IMR-90 (cell line): ENCODE measurements at regions not wholly inside any gene's neighbourhood (a gene's known extent, or its start where the extent isn't known, plus 50 kb on each side); places are given as distances from the start of the nearest gene placed in this dataset.

ENCODE experiments used
- ATAC-seq: fragments of 200-7000 bp; cut with Tn5 transposase; 2 replicates; pipeline ENCODE4 v1.9.1; 2020; ENCODE audit warnings: low read depth, mild to moderate bottlenecking, moderate library complexity
- BruUV-seq: library from RNA; stranded (reverse); fragments of 400-500 nt; replicated peaks from 2 replicates; lab custom pipeline; 2021; lab: Mats Ljungman, UMichigan
- CTCF ChIA-PET: fragments of 300-600 bp; formaldehyde crosslinking; extraction: SDS; loops from one replicate; lab custom pipeline; 2021; ENCODE audit warnings: antibody characterized with exemption; lab: Yijun Ruan, JAX
- POLR2A ChIA-PET: fragments of 300-600 bp; sonication (Branson Sonifier 250); formaldehyde crosslinking; loops from one replicate; lab custom pipeline; 2022; ENCODE audit warnings: antibody characterized with exemption; ENCODE audit not compliant: unreplicated experiment; lab: Charles Lee
- DNase-seq: peaks from one replicate; pipeline ENCODE4 v3.0.0; 2013
- H2AFZ ChIP-seq: replicated peaks from 2 replicates; pipeline ENCODE3; 2013; ENCODE audit warnings: low read length, mild to moderate bottlenecking; ENCODE audit not compliant: poor library complexity
- H2AK5ac ChIP-seq: 2 replicates; pipeline ENCODE4 v1.6.1; 2013; ENCODE audit warnings: low read depth, low read length, inconsistent platforms
- H2AK9ac ChIP-seq: replicated peaks from 2 replicates; pipeline ENCODE3; 2013; ENCODE audit warnings: mild to moderate bottlenecking, low read depth, low read length, moderate library complexity; ENCODE audit not compliant: poor library complexity
- H2BK120ac ChIP-seq: 2 replicates; pipeline ENCODE4 v1.6.1; 2013; ENCODE audit warnings: low read depth, low read length, inconsistent platforms
- H2BK15ac ChIP-seq: 3 replicates; pipeline ENCODE4 v1.6.1; 2013; ENCODE audit warnings: low read depth, low read length, inconsistent platforms
- H2BK20ac ChIP-seq: 2 replicates; pipeline ENCODE4 v1.6.1; 2013; ENCODE audit warnings: low read depth, mild to moderate bottlenecking, inconsistent platforms, low read length, moderate library complexity
- H2BK5ac ChIP-seq: 2 replicates; pipeline ENCODE4 v1.6.1; 2013; ENCODE audit warnings: mild to moderate bottlenecking, low read depth, low read length, inconsistent platforms; ENCODE audit not compliant: poor library complexity, severe bottlenecking
- H3K14ac ChIP-seq: replicated peaks from 2 replicates; pipeline ENCODE4 v1.6.1; 2013; ENCODE audit warnings: low read depth, low read length, inconsistent platforms
- H3K18ac ChIP-seq: 2 replicates; pipeline ENCODE4 v1.6.1; 2013; ENCODE audit warnings: low read depth, low read length, control low read depth
- H3K23ac ChIP-seq: 2 replicates; pipeline ENCODE4 v1.6.1; 2013; ENCODE audit warnings: low read depth, low read length, inconsistent platforms
- H3K27ac ChIP-seq: 2 replicates; pipeline ENCODE4 v1.5.1; 2013; ENCODE audit warnings: mild to moderate bottlenecking, control low read depth, low read length; ENCODE audit not compliant: insufficient read depth
- H3K27me3 ChIP-seq: 2 replicates; pipeline ENCODE4 v1.6.1; 2013; ENCODE audit warnings: low read length; ENCODE audit not compliant: control insufficient read depth, insufficient read depth
- H3K36me3 ChIP-seq: 2 replicates; pipeline ENCODE4 v1.6.1; 2013; ENCODE audit warnings: low read length, mixed read lengths; ENCODE audit not compliant: control insufficient read depth, insufficient read depth
- H3K4ac ChIP-seq: 2 replicates; pipeline ENCODE4 v1.6.1; 2013; ENCODE audit warnings: low read depth, low read length, inconsistent platforms
- H3K4me1 ChIP-seq: 2 replicates; pipeline ENCODE4 v1.6.1; 2013; ENCODE audit warnings: low read length, mixed read lengths; ENCODE audit not compliant: control insufficient read depth, insufficient read depth
- H3K4me2 ChIP-seq: 2 replicates; pipeline ENCODE4 v1.6.1; 2013; ENCODE audit warnings: low read depth, mild to moderate bottlenecking, control low read depth, low read length, moderate library complexity
- H3K4me3 ChIP-seq: 2 replicates; pipeline ENCODE4 v1.5.1; 2013; ENCODE audit warnings: low read depth, mild to moderate bottlenecking, control low read depth, low read length, moderate library complexity; ENCODE audit not compliant: insufficient read depth
- H3K56ac ChIP-seq: 2 replicates; pipeline ENCODE4 v1.6.1; 2013; ENCODE audit warnings: low read length, inconsistent platforms; ENCODE audit not compliant: insufficient read depth; ENCODE audit errors: extremely low read depth
- H3K79me1 ChIP-seq, 2 experiments: 2 replicates each; pipeline ENCODE4 v1.6.1; 2013; ENCODE audit warnings: low read length in 2 of 2, inconsistent platforms in 1 of 2, low read depth in 1 of 2
- H3K9ac ChIP-seq: 2 replicates; pipeline ENCODE4 v1.6.1; 2013; ENCODE audit warnings: low read depth, low read length, control low read depth
- H3K9me1 ChIP-seq: 2 replicates; pipeline ENCODE4 v1.6.1; 2013; ENCODE audit warnings: low read length, inconsistent platforms; ENCODE audit not compliant: insufficient read depth
- H3K9me3 ChIP-seq: 2 replicates; pipeline ENCODE4 v1.6.1; 2013; ENCODE audit warnings: low read length; ENCODE audit not compliant: control insufficient read depth, insufficient read depth
- H4K20me1 ChIP-seq: 2 replicates; pipeline ENCODE4 v1.6.1; 2013; ENCODE audit warnings: low read length, inconsistent platforms; ENCODE audit not compliant: insufficient read depth
- H4K5ac ChIP-seq: 2 replicates; pipeline ENCODE4 v1.6.1; 2013; ENCODE audit warnings: mild to moderate bottlenecking, low read depth, low read length, control low read depth
- H4K8ac ChIP-seq, 2 experiments: 2 replicates each; pipeline ENCODE4 v1.6.1; 2013; ENCODE audit warnings: low read depth in 2 of 2, low read length in 2 of 2, control low read depth in 1 of 2, inconsistent platforms in 1 of 2
- H4K91ac ChIP-seq: 2 replicates; pipeline ENCODE4 v1.6.1; 2013; ENCODE audit warnings: low read depth, low read length, inconsistent platforms; ENCODE audit not compliant: insufficient read depth
- BHLHE40 ChIP-seq: fragments of 150-350 bp; IDR thresholded peaks from 2 replicates; pipeline ENCODE4 v1.6.1; 2016; ENCODE audit warnings: mild to moderate bottlenecking, low read depth, low read length
- CEBPB ChIP-seq: IDR thresholded peaks from 2 replicates; pipeline ENCODE4 v1.6.1; 2012; ENCODE audit warnings: low read depth, low read length, improper control_type of control experiment
- CHD1 ChIP-seq: IDR thresholded peaks from 2 replicates; pipeline ENCODE4 v1.6.1; 2012; ENCODE audit warnings: low read depth, low read length, improper control_type of control experiment
- ELK1 ChIP-seq: fragments of 150-350 bp; IDR thresholded peaks from 2 replicates; pipeline ENCODE4 v1.6.1; 2016; ENCODE audit warnings: low read depth, mild to moderate bottlenecking, low read length, moderate library complexity, borderline replicate concordance
- FOS ChIP-seq: fragments of 150-350 bp; IDR thresholded peaks from 2 replicates; pipeline ENCODE4 v1.6.1; 2016; ENCODE audit warnings: low read depth, low read length
- MAFK ChIP-seq: IDR thresholded peaks from 2 replicates; pipeline ENCODE4 v1.6.1; 2012; ENCODE audit warnings: low read depth, low read length, improper control_type of control experiment
- MAZ ChIP-seq: IDR thresholded peaks from 2 replicates; pipeline ENCODE4 v1.6.1; 2012; ENCODE audit warnings: low read depth, mild to moderate bottlenecking, low read length, improper control_type of control experiment, moderate library complexity, borderline replicate concordance
- MXI1 ChIP-seq: IDR thresholded peaks from 2 replicates; pipeline ENCODE4 v1.6.1; 2012; ENCODE audit warnings: low read depth, mild to moderate bottlenecking, low read length, moderate library complexity, borderline replicate concordance
- NFE2L2 ChIP-seq: fragments of 150-350 bp; IDR thresholded peaks from 2 replicates; pipeline ENCODE4 v1.6.1; 2016; ENCODE audit warnings: low read depth, mild to moderate bottlenecking, low read length
- POLR2A ChIP-seq: IDR thresholded peaks from 2 replicates; pipeline ENCODE4 v1.6.1; 2012; ENCODE audit warnings: mild to moderate bottlenecking, low read depth, low read length
- RAD21 ChIP-seq: IDR thresholded peaks from 2 replicates; pipeline ENCODE4 v1.6.1; 2012; ENCODE audit warnings: low read length, improper control_type of control experiment
- RCOR1 ChIP-seq: IDR thresholded peaks from 2 replicates; pipeline ENCODE4 v1.6.1; 2012; ENCODE audit warnings: mild to moderate bottlenecking, low read length, improper control_type of control experiment; ENCODE audit not compliant: insufficient replicate concordance
- RFX5 ChIP-seq: IDR thresholded peaks from 2 replicates; pipeline ENCODE4 v1.8.0; 2012; ENCODE audit warnings: low read depth, mild to moderate bottlenecking, low read length, moderate library complexity
- SMC3 ChIP-seq: fragments of 150-350 bp; IDR thresholded peaks from 2 replicates; pipeline ENCODE4 v1.6.1; 2016; ENCODE audit warnings: low read depth, mild to moderate bottlenecking, antibody characterized with exemption, low read length, moderate library complexity
- USF2 ChIP-seq: fragments of 150-350 bp; IDR thresholded peaks from 2 replicates; pipeline ENCODE4 v1.6.1; 2017; ENCODE audit warnings: mild to moderate bottlenecking, antibody characterized with exemption, low read length, low read depth
- whole genome bisulfite sequencing, 2 experiments: methylation state at CpG; one replicate each; pipeline versions ENCODE4 v1.1.5 to v1.1.7; 2013; ENCODE audit warnings: missing lambda C conversion rate in 2 of 2; ENCODE audit not compliant: insufficient read length in 1 of 2; ENCODE audit errors: extremely low coverage in 2 of 2; 5-methylcytosine and 5-hydroxymethylcytosine counted together
- dilution Hi-C: fragments of 300-500 bp; cut with HindIII; formaldehyde crosslinking; loops from one replicate; pipeline ENCODE4 v1.14.3; 2018; ENCODE audit warnings: low sequenced_read_pairs; ENCODE audit not compliant: unreplicated experiment
- in situ Hi-C: fragments of 300-500 bp; cut with MboI; formaldehyde crosslinking; loops from 3 replicates; pipeline ENCODE4 v1.14.3; 2019; ENCODE audit warnings: low sequenced_read_pairs, inconsistent platforms, mixed read lengths
- intact Hi-C: fragments of 100-400 bp; cut with micrococcal nuclease; formaldehyde crosslinking; loops from 2 replicates; pipeline ENCODE4 v1.10.0; 2022
- TF ChIP-seq, protein P1 (sequence below): conservative IDR thresholded peaks from 2 replicates; pipeline ENCODE4 v1.5.1; 2012; ENCODE audit warnings: mild to moderate bottlenecking, low read depth, low read length, improper control_type of control experiment

- H4K91ac ChIP-seq = no peak overlapping the region
- ChIA-PET POLR2A (no interaction called here), CTCF (no interaction called here)
- H4K8ac ChIP-seq = no peak overlapping the region
- H2BK5ac ChIP-seq = no peak overlapping the region
- H2AK5ac ChIP-seq = no peak overlapping the region
- no peak overlapping the region for H3K4me3 ChIP-seq
- H3K27me3 ChIP-seq = no peaks in the 10 kb centered on the region
- H2AK9ac ChIP-seq = no peak overlapping the region
- dilution Hi-C loops (no loop called here), intact Hi-C loops (no loop called here), in situ Hi-C loops (no loop called here)
- H3K18ac ChIP-seq = no peak overlapping the region
- H4K20me1 ChIP-seq = no peaks in the 10 kb centered on the region
- H2AFZ ChIP-seq = no peak overlapping the region
- no peak overlapping the region for H2BK20ac ChIP-seq
- no peaks in the 10 kb centered on the region for H3K9me1 ChIP-seq
- H3K27ac ChIP-seq = no peak overlapping the region
- H3K4me2 ChIP-seq = no peak overlapping the region
- no peak overlapping the region for H3K23ac ChIP-seq
- no peak overlapping the region for H3K14ac ChIP-seq
- no peak overlapping the region for H3K9ac ChIP-seq
- ATAC-seq (no peak), DNase-seq (no peak)
- no peak overlapping the region for H2BK15ac ChIP-seq
- H3K4ac ChIP-seq = no peak overlapping the region
- no peak overlapping the region for H4K5ac ChIP-seq
- H2BK120ac ChIP-seq = no peak overlapping the region
- no peaks in the 10 kb centered on the region for H3K36me3 ChIP-seq
- H3K79me1 ChIP-seq = no peaks in the 10 kb centered on the region
- no TSS peak for BruUV-seq
- no peak overlapping the region for H3K56ac ChIP-seq
- H3K4me1 ChIP-seq = no peaks in the 10 kb centered on the region
- no peak for TF ChIP-seq ELK1
- TF ChIP-seq NFE2L2 = no peak
- no peak for TF ChIP-seq RFX5
- no peak for TF ChIP-seq CHD1
- no peak for TF ChIP-seq BHLHE40
- TF ChIP-seq MAZ = no peak
- TF ChIP-seq MAFK = no peak
- TF ChIP-seq, protein P1, sequence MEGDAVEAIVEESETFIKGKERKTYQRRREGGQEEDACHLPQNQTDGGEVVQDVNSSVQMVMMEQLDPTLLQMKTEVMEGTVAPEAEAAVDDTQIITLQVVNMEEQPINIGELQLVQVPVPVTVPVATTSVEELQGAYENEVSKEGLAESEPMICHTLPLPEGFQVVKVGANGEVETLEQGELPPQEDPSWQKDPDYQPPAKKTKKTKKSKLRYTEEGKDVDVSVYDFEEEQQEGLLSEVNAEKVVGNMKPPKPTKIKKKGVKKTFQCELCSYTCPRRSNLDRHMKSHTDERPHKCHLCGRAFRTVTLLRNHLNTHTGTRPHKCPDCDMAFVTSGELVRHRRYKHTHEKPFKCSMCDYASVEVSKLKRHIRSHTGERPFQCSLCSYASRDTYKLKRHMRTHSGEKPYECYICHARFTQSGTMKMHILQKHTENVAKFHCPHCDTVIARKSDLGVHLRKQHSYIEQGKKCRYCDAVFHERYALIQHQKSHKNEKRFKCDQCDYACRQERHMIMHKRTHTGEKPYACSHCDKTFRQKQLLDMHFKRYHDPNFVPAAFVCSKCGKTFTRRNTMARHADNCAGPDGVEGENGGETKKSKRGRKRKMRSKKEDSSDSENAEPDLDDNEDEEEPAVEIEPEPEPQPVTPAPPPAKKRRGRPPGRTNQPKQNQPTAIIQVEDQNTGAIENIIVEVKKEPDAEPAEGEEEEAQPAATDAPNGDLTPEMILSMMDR = no peak
- no peak for TF ChIP-seq CEBPB
- no peak for TF ChIP-seq POLR2A
- no peak for TF ChIP-seq MXI1
- TF ChIP-seq FOS = no peak
- no peak for TF ChIP-seq USF2
- no peak for TF ChIP-seq RAD21
- TF ChIP-seq RCOR1 = no peak
- no peak for TF ChIP-seq SMC3
- peaks cover 7% of the 10 kb centered on the region for H3K9me3 ChIP-seq
- 80% methylated on average over 1 of the region's 2 CpGs; no CpG with 5 or more reads in 1 of the 2 experiments for WGBS, 2 experiments
Measured at GRCh38 chr4:37101686-37102085, 142.9 kb upstream of the NWD2 start.
